Gastrocnemius medialis (tissue), 4 donors: ENCODE measurements at regions not wholly inside any gene's neighbourhood (a gene's known extent, or its start where the extent isn't known, plus 50 kb on each side); places are given as distances from the start of the nearest gene placed in this dataset.

Experiments
- ATAC-seq, 2 donors: fragments of 150-250 bp; one replicate each; pipeline ENCODE4 v1.9.1; 2016
- DNase-seq, 2 donors: peaks; one replicate each; pipeline ENCODE4 v3.0.0-alpha.2; 2019
- H3K27ac ChIP-seq, 4 donors: fragments of 200-600 bp; sonication (generic); 1 replicate in 1 of 4; 2 replicates in 3 of 4; pipeline ENCODE4 v1.5.1; 2016 to 2018; ENCODE audit warnings: mild to moderate bottlenecking in 2 of 4, moderate library complexity in 1 of 4
- H3K27me3 ChIP-seq, 3 donors: fragments of 200-600 bp; sonication (generic) in 2 of 3; 1 replicate in 1 of 3; 2 replicates in 2 of 3; pipeline versions ENCODE4 v1.5.1 to v1.6.0; 2016 to 2019; ENCODE audit warnings: mild to moderate bottlenecking in 1 of 3, moderate library complexity in 1 of 3
- H3K36me3 ChIP-seq, 2 donors: fragments of 200-600 bp; sonication (generic) in 1 of 2; one replicate each; pipeline ENCODE4 v1.5.1; 2017 to 2018
- H3K4me1 ChIP-seq, 2 donors: fragments of 200-600 bp; sonication (generic) in 1 of 2; one replicate each; pipeline ENCODE4 v1.5.1; 2016 to 2017; ENCODE audit warnings: mild to moderate bottlenecking in 2 of 2
- H3K4me3 ChIP-seq, 4 donors: fragments of 200-600 bp; sonication (generic) in 3 of 4; 1 replicate in 1 of 4; 2 replicates in 3 of 4; pipeline ENCODE4 v1.5.1; 2016 to 2019; ENCODE audit warnings: mild to moderate bottlenecking in 2 of 4
- H3K9me3 ChIP-seq, 3 donors: fragments of 200-600 bp; sonication (generic) in 2 of 3; 1 replicate in 1 of 3; 2 replicates in 2 of 3; pipeline ENCODE4 v1.5.1; 2016 to 2019
- CTCF ChIP-seq, 5 experiments: fragments of 450-650 bp in 3 of 5; fragments of 200-600 bp in 2 of 5; sonication (generic) in 2 of 5; IDR thresholded peaks in 4 of 5; conservative IDR thresholded peaks in 1 of 5; 1 replicate in 4 of 5; 2 replicates in 1 of 5; pipeline ENCODE4 v1.5.1; 2016 to 2019; ENCODE audit warnings: antibody characterized with exemption in 5 of 5, mild to moderate bottlenecking in 3 of 5, moderate library complexity in 3 of 5
- POLR2A ChIP-seq, 2 donors: fragments of 450-650 bp; IDR thresholded peaks; one replicate each; pipeline ENCODE4 v1.6.1; 2017; ENCODE audit warnings: antibody characterized with exemption in 2 of 2, mild to moderate bottlenecking in 2 of 2, moderate library complexity in 2 of 2
- in situ Hi-C, 4 donors: fragments of 200-750 bp; cut with MboI; loops; one replicate each; pipeline versions ENCODE4 v1.15.0 to v1.8.0; 2017; ENCODE audit warnings: low sequenced_read_pairs in 4 of 4
- intact Hi-C: fragments of 100-400 bp; cut with DNase I; formaldehyde crosslinking; loops from one replicate; pipeline ENCODE4 v1.15.1; 2023; ENCODE audit warnings: low total_unique reads

- Histone ChIP-seq H3K4me1 (no peaks in the 10 kb centered on the region), H3K27me3 (no peaks in the 10 kb centered on the region), H3K4me3 (no peak overlapping the region), H3K27ac (no peak overlapping the region), H3K36me3 (no peaks in the 10 kb centered on the region), H3K9me3 (no peaks in the 10 kb centered on the region)
- TF ChIP-seq POLR2A (IDR thresholded peaks at IDR 0.05) (no peak), CTCF (IDR thresholded peaks at IDR 0.05 in 4 of 5, conservative IDR thresholded peaks at IDR 0.05 in 1 of 5) (no peak)
- intact Hi-C loops (no loop called here), in situ Hi-C loops (no loop called here)
- DNase-seq = no peak
- ATAC-seq = no peak
These were observed 366.5 kb downstream of the ALG10 start for GRCh38 chr12:34388636-34389377.

- Histone ChIP-seq H3K27ac (no peak overlapping the region), H3K36me3 (no peaks in the 10 kb centered on the region), H3K9me3 (no peaks in the 10 kb centered on the region), H3K4me3 (no peak overlapping the region), H3K27me3 (no peaks in the 10 kb centered on the region), H3K4me1 (no peaks in the 10 kb centered on the region)
- TF ChIP-seq CTCF (IDR thresholded peaks at IDR 0.05 in 4 of 5, conservative IDR thresholded peaks at IDR 0.05 in 1 of 5) = no peak
- TF ChIP-seq POLR2A (IDR thresholded peaks at IDR 0.05) = no peak
- ATAC-seq (no peak), DNase-seq (no peak)
- intact Hi-C loops = no loop called here
- in situ Hi-C loops = no loop called here
These were observed 367.3 kb downstream of the ALG10 start for GRCh38 chr12:34389378-34390170.

GRCh38 chr12:34390171-34390841 is 368.0 kb downstream of the ALG10 start:
- no peak overlapping the region for H3K27ac ChIP-seq
- H3K4me3 ChIP-seq = no peak overlapping the region
- intact Hi-C loops = no loop called here
- no peaks in the 10 kb centered on the region for H3K9me3 ChIP-seq
- no peak for TF ChIP-seq CTCF (IDR thresholded peaks at IDR 0.05 in 4 of 5, conservative IDR thresholded peaks at IDR 0.05 in 1 of 5)
- no peak for TF ChIP-seq POLR2A (IDR thresholded peaks at IDR 0.05)
- H3K4me1 ChIP-seq = no peaks in the 10 kb centered on the region
- DNase-seq (no peak), ATAC-seq (no peak)
- no peaks in the 10 kb centered on the region for H3K27me3 ChIP-seq
- no peaks in the 10 kb centered on the region for H3K36me3 ChIP-seq
- in situ Hi-C loops = no loop called here

GRCh38 chr12:34390846-34391700 is 368.8 kb downstream of the ALG10 start:
- DNase-seq (no peak), ATAC-seq (no peak)
- TF ChIP-seq CTCF (IDR thresholded peaks at IDR 0.05 in 4 of 5, conservative IDR thresholded peaks at IDR 0.05 in 1 of 5) = no peak
- Histone ChIP-seq H3K27me3 (no peaks in the 10 kb centered on the region), H3K9me3 (no peaks in the 10 kb centered on the region), H3K27ac (no peak overlapping the region), H3K4me3 (no peak overlapping the region), H3K36me3 (no peaks in the 10 kb centered on the region), H3K4me1 (no peaks in the 10 kb centered on the region)
- in situ Hi-C loops (no loop called here), intact Hi-C loops (no loop called here)
